KOPT-K1 (cell line): ENCODE measurements at regions not wholly inside any gene's neighbourhood (a gene's known extent, or its start where the extent isn't known, plus 50 kb on each side); places are given as distances from the start of the nearest gene placed in this dataset.
"Not testable (repeated sequence)": the region's sequence is repeated elsewhere in the genome, so short reads cannot be mapped to it uniquely, and the experiment has no call there.

ENCODE experiments used
- H3K27ac ChIP-seq: fragments of 200-600 bp; sonication (generic); 2 replicates; pipeline ENCODE4 v1.5.1; 2016; ENCODE audit warnings: antibody characterized with exemption, mild to moderate bottlenecking, low read depth, low read length; ENCODE audit not compliant: poor library complexity, severe bottlenecking
- H3K36me3 ChIP-seq: fragments of 200-600 bp; sonication (generic); 2 replicates; pipeline ENCODE4 v1.5.1; 2017; ENCODE audit warnings: antibody characterized with exemption, mild to moderate bottlenecking, low read length, moderate library complexity; ENCODE audit not compliant: insufficient read depth
- H3K9me3 ChIP-seq: fragments of 200-600 bp; sonication (generic); 2 replicates; pipeline ENCODE4 v1.5.1; 2017; ENCODE audit warnings: antibody characterized with exemption, low read length, mild to moderate bottlenecking; ENCODE audit not compliant: insufficient read depth, poor library complexity, severe bottlenecking

DNA sequence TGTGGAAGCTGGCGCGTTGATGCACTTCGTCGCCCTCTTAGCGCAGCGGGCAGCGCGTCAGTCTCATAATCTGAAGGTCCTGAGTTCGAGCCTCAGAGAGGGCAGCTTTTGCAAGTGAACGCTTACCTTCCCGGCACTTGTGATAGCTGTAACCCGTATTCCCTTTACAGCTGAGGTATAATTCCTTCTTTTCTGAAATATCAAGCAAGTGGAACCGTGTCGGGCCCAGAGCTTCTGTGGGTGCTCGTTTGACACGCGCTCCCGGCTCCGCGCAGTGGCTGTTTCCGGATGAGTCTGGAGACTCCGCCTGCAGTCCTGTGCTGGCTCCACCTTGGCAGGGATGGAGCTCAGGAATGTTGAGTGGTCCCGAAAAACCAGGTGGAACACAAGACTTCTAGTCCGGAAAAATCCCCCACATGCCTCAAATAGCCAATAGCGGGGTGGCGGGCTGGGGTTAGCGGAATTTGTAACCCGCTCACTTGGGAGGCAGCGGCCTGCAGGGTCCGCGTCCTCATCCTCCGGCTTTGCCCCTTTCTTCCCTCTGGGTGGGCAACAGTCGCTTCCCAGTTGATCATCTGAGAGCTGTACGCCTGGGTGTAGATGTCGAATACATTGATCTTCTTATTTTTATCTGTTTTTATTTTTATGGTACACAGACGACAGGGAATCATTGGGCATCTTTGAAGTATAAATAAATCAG lies 106.8 kb upstream of the ZNF322 start:
- H3K9me3 ChIP-seq, H3K36me3 ChIP-seq, H3K27ac ChIP-seq: not testable (repeated sequence)

DNA sequence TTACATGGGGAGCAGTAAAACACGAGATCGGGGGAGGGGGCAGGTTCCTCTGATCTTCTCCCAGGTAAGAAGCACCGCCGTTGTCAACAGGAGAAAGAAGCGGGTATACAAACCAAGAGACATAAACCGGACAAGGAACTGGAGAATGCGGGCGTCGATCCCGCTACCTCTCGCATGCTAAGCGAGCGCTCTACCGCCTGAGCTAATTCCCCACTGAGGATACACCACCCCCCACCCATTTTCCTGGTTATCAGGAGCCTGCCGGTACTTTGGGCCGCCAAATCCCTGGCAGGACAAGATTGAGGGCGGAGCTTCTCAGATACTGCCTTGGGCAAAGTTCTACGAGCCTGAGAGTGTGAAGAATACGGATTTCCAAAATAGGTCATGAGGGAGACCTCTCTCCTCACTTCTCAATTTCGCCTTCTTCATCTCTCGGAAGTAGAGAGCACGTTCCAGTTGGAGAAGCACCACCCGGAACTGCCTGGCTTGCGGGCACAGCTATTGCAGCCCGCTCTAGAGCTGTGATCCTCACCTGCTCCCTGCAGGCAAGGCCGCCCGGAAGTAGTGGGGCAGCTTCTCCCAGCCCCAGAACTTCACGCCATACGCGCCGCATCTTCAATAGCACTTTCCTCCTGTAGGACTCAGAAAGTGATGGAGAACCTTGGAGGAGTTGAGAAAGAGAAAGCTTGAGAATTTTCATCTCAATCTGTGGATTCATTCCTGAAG lies 111.6 kb upstream of the ZNF322 start:
- H3K36me3 ChIP-seq, H3K9me3 ChIP-seq, H3K27ac ChIP-seq: not testable (repeated sequence)

DNA sequence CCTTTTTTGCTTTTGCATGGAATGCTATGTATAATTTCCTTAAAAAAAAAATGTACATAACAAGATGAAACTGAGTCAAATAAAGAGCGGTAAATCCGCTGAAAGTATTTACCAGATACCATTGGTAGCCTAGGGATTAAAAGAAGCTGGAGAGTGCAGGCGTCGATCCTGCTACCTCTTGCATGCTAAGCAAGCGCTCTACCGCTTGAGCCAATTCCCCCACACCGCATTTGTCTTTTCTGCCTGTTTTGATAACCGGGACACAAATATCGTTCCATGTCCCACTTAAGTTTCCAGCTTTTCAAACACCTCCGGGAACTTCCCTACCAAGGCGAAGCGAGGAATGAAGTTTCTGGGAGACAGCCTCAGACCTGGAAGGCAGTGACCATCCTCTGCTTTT lies 113.9 kb upstream of the ZNF322 start:
- not testable (repeated sequence) for H3K36me3 ChIP-seq, H3K27ac ChIP-seq, H3K9me3 ChIP-seq

DNA sequence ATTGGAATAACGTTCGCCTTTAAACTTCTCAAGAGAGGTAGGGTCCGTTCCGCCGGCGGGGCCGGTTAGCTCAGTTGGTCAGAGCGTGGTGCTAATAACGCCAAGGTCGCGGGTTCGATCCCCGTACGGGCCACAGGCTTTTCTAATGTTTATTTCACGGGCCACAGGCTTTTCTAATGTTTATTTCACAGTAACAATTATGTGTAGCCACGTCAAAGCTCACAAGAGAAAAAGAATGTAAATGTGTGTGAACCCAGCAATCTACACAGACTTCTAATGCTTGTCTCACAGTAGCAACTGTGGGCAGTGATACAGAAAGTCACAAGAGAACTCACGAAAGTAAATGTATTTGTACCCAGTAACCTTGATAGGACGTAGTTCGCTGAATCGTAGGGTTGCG lies 121.0 kb upstream of the ZNF322 start:
- H3K9me3 ChIP-seq, H3K27ac ChIP-seq, H3K36me3 ChIP-seq: not testable (repeated sequence)

DNA sequence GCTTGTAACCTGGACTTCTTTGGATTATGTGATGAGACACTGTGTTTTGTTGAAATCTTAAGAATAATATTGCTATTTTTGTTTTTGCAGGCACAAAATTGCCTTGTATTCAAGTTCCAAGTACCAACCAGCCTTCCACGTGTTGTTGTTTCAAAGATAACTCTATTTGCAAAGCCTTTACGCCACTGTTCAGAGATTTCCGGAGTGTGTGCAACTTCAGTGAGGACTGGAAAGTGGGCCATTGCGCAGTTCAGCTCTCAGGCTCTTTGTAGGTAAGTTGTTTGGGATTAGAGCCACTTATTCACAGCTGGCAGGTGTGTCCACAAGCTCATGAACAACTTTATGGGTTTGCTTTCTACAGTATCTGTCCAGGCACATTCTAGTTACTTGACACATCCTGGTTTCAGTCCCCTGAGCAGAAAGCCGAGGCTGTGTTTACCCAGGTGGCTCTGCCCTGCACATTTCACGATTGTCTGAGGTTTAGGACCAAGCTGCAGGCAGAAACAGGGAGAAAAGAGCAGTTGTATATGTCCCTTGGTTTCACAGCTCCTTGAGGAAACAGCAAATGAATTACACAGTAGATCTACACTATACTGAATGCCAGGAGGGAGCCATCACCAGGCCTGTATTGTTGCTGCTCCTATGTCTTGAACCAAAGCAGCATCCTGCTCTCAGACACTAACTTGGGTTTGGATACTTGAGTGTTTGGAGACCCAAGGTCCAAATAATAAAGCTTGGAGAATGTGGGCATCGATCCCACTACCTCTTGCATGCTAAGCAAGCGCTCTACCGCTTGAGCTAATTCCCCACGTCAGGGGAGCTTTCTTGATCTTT lies 136.1 kb upstream of the ZNF322 start:
- H3K27ac ChIP-seq, H3K9me3 ChIP-seq, H3K36me3 ChIP-seq: not testable (repeated sequence)

DNA sequence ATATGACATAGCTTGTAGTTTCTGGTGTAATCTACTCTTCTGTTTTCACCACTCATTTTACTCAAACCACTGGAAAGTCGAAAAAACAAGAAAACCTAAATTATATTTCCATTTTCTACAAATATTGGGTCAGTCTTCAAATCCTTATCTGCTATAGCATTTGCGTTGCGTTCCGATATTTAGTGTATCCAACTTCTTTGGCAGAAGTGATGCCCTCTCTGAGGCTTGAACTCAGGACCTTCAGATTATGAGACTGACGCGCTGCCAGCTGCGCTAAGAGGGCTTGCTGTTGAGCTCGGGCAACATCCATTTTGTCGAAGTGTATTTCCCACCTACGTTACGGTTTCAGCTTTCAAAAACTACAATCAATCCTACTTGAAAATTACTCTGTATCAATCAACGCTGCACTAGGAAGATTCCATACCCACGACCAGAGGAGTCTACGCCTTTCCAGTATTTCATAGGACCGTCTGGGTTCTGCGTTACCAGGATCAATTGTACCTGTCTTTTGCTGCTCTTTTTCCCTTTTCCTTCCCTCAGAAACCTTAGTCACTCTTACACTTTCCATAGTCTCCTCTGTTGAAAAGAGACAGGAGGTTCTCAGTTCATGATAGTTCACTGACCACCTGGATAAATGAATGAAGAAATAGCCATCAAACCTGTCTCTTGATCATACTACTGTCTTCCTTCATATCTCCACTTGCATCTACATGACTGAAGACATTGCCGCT lies 140.5 kb upstream of the ZNF322 start:
- not testable (repeated sequence) for H3K27ac ChIP-seq, H3K9me3 ChIP-seq, H3K36me3 ChIP-seq

DNA sequence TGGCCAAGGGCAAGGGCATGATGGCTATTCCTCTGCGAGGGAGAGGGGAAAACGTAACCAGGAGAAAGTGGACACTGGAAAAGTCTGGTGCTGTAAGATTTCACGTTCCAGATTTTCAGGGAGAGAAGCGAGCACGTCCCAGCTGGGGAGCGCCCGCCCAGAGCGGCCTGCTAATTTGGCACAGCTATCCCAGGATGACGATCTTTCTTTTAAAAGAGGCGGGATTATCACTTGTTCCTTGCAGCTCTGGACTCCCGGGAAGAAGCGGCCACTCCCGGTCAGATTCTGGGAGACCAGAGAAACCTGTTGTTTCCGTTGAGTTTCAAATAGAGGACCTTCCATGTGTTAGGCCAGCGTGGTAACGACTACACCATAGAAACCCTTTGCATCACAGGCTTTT lies 144.2 kb upstream of the ZNF322 start:
- H3K9me3 ChIP-seq, H3K36me3 ChIP-seq, H3K27ac ChIP-seq: not testable (repeated sequence)

DNA sequence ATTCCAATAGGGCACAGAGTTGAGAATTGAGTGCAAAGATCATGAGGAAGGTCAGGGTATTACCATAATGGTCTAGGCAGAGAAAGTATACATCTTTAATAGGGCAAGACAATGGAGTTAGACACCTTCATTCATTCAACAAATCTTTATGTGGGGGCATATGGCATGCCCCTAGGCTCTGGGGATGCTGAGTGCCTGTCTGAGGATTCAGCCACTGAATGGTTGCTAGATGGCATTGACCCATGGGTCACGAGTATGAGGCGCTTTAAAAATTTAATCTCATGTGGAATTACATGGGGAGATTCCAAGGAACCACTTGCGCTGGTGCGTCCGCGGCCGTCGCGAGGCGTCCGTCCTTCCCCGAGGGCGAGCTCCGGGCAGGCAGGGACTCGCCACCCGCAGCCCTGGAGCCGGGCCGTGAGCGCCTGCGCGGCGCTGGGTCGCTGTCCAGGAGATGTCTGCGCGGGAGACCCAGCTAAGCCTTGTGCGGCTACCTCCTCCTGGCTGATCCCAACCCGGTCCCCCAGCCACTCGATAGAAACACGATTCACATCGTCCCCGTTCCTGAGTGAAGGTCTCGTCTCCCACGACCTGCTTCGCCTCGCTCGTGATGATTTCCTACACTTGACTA lies 152.1 kb upstream of the ZNF322 start:
- not testable (repeated sequence) for H3K9me3 ChIP-seq, H3K36me3 ChIP-seq, H3K27ac ChIP-seq

DNA sequence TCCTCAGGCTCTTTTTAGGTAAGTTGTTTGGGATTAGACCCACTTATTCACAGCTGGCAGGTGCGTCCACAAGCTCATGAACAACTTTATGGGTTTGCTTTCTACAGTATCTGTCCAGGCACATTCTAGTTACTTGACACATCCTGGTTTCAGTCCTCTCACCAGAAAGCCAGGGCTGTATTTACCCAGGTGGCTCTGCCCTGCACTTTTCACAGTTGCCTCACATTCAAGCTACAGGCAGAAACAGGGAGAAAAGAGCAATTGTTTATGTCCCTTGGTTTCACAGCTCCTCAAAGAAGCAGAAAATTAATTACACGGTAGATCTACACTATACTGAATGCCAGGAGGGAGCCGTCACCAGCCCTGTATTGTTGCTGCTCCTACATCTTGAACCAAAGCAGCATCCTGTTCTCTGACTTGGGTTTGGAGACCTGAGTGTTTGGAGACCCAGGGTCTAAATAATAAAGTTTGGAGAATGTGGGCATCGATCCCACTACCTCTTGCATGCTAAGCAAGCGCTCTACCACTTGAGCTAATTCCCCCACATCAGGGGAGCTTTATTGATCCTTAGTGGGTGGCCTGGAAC lies 159.2 kb upstream of the ZNF322 start:
- H3K9me3 ChIP-seq, H3K27ac ChIP-seq, H3K36me3 ChIP-seq: not testable (repeated sequence)

DNA sequence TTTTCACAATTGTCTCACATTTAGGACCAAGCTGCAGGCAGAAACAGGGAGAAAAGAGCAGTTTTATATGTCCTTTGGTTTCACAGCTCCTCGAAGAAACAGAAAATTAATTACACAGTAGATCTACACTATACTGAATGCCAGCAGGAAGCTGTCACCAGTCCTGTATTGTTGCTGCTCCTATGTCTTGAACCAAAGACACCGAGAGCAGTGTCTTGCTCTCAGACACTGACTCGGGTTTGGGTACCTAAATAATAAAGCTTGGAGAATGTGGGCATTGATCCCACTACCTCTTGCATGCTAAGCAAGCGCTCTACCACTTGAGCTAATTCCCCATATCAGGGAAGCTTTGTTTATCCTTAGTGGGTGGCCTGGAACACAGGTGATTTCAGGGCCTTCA lies 168.4 kb upstream of the ZNF322 start:
- H3K36me3 ChIP-seq, H3K27ac ChIP-seq, H3K9me3 ChIP-seq: not testable (repeated sequence)

DNA sequence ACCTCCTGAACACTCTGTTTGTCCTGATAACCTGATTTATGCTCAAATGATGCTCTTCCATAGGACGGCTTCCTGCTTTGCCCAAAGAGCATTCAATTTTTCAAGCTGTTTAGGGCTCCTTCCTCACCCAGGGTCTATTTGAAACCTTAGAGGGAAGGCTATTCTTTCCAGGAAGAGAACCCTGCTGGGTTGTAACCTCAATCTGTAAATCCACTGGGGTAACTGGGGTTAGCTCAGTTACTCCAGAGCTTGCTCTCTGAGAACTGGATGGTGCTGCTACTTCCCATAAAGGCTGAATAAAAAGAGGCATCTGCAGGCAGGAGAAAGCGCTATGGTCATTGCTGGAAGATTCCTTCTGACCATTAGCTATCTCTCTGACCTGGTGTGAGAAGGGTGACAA lies 169.9 kb upstream of the ZNF322 start:
- not testable (repeated sequence) for H3K27ac ChIP-seq, H3K36me3 ChIP-seq

DNA sequence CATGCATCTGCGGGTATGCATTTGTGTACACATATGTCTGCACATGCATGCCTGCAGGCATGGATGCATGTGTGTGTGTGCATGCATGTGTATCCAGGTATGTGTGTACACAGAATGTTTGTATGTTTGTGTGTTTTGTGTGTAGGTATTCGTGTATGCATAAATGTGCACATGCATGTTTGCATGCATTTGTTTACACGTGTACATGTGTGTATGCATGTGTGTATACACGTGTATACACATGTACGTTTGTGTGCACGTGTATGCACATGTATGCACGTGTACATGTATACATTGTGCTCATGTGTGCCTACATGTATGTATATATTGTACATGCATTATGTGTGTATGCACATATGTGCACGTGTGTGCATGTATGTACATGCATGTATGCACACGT lies 171.4 kb upstream of the ZNF322 start:
- not testable (repeated sequence) for H3K27ac ChIP-seq, H3K9me3 ChIP-seq, H3K36me3 ChIP-seq

More for the DNA sequence above, 169.9 kb upstream of the ZNF322 start:
- not testable (repeated sequence) for H3K9me3 ChIP-seq

DNA sequence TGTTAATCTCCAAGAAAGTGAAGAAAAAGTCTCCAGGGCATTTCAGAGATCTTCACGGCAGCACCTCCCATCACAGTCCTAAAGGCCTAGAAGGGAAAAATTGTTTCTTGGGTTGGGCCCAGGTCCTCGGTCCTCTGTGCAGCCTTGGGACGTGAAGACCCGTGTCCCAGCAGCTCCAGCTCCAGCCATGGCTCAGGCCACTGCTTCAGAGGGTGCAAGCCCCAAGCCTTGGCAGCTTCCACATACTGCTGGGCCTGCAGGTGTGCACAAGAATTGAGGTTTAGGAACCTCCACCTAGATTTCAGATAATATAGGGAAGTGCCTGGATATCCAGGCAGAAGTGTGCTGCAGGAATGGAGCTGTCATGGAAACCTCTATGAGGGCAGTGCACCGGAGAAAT lies 176.2 kb upstream of the ZNF322 start:
- not testable (repeated sequence) for H3K9me3 ChIP-seq, H3K27ac ChIP-seq, H3K36me3 ChIP-seq

DNA sequence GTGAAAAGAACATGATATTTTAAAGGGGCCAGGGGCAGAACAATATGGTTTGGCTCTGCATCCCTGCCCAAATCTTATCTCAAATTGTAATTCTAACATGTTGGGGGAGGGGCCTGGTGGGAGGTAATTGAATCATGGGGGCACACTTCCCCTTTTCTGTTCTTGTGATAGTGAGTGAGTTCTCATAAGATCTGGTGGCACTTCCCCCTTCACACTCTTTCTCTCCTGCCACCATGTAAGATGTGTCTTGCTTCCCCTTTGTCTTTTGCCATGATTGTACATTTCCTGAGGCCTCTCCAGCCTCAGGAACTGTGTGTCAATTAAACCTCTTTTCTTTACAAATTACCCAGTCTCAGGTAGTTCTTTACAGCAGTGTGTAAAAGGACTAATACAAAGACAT lies 177.1 kb upstream of the ZNF322 start:
- not testable (repeated sequence) for H3K27ac ChIP-seq, H3K36me3 ChIP-seq, H3K9me3 ChIP-seq
